Coronary artery (tissue), 2 donors: ENCODE measurements at regions not wholly inside any gene's neighbourhood (a gene's known extent, or its start where the extent isn't known, plus 50 kb on each side); places are given as distances from the start of the nearest gene placed in this dataset.

ENCODE experiments used
- DNase-seq: peaks from one replicate; pipeline ENCODE4 v3.0.0-alpha.2; 2017; ENCODE audit warnings: low spot score
- H3K27ac ChIP-seq, 2 donors: fragments of 200-600 bp; sonication (generic); one replicate each; pipeline ENCODE4 v1.5.1; 2016 to 2019
- H3K4me3 ChIP-seq: fragments of 200-600 bp; sonication (generic); 2 replicates; pipeline ENCODE4 v1.5.1; 2016; ENCODE audit warnings: mild to moderate bottlenecking, moderate library complexity
- CTCF ChIP-seq: fragments of 200-600 bp; sonication (generic); IDR thresholded peaks from one replicate; pipeline ENCODE4 v1.5.1; 2019; ENCODE audit warnings: antibody characterized with exemption

- H3K27ac ChIP-seq: no peak overlapping the region
- TF ChIP-seq CTCF: no peak
- H3K4me3 ChIP-seq: no peak overlapping the region
- DNase-seq: no peak
These were observed 311.3 kb downstream of the TCERG1L start for GRCh38 chr10:131000244-131000643.

GRCh38 chr10:131000743-131001142 lies 310.8 kb downstream of the TCERG1L start:
- Histone ChIP-seq H3K27ac (no peak overlapping the region), H3K4me3 (no peak overlapping the region)
- TF ChIP-seq CTCF: no peak
- DNase-seq: peak; percentile 33

- no peak for DNase-seq
- no peak overlapping the region for H3K4me3 ChIP-seq
- no peak overlapping the region for H3K27ac ChIP-seq
- TF ChIP-seq CTCF: no peak
These were observed 310.1 kb downstream of the TCERG1L start for GRCh38 chr10:131001438-131001837.

GRCh38 chr10:131002031-131002861 lies 309.3 kb downstream of the TCERG1L start:
- Histone ChIP-seq H3K4me3 (no peak overlapping the region), H3K27ac (no peak overlapping the region)
- TF ChIP-seq CTCF: no peak
- DNase-seq: peak; percentile 40

- Histone ChIP-seq H3K4me3 (no peak overlapping the region), H3K27ac (no peak overlapping the region)
- peak; percentile 9 for DNase-seq
- no peak for TF ChIP-seq CTCF
These were observed 308.1 kb downstream of the TCERG1L start for GRCh38 chr10:131003455-131003854.

- TF ChIP-seq CTCF: no peak
- Histone ChIP-seq H3K4me3 (no peak overlapping the region), H3K27ac (no peak overlapping the region)
- DNase-seq: no peak
These were observed 307.2 kb downstream of the TCERG1L start for GRCh38 chr10:131004276-131004675.
